Upper lobe of left lung (tissue), 4 donors: ENCODE measurements at regions not wholly inside any gene's neighbourhood (a gene's known extent, or its start where the extent isn't known, plus 50 kb on each side); places are given as distances from the start of the nearest gene placed in this dataset.

Experiments used
- CTCF ChIP-seq, 6 experiments: fragments of 450-650 bp in 4 of 6; fragments of 200-600 bp in 2 of 6; sonication (generic) in 2 of 6; IDR thresholded peaks; one replicate each; pipeline ENCODE4 v1.5.1; 2016 to 2019; ENCODE audit warnings: antibody characterized with exemption in 6 of 6
- POLR2A ChIP-seq, 4 donors: fragments of 450-650 bp; IDR thresholded peaks; one replicate each; pipeline ENCODE4 v1.5.1; 2016 to 2017; ENCODE audit warnings: antibody characterized with exemption in 4 of 4, mild to moderate bottlenecking in 2 of 4

GRCh38 chr7:25753837-25754236 lies 398.2 kb upstream of the NFE2L3 start:
- TF ChIP-seq CTCF (IDR thresholded peaks at IDR 0.05), result no peak
- no peak for TF ChIP-seq POLR2A (IDR thresholded peaks at IDR 0.05)
